ENCODE measurements at regions not wholly inside any gene's neighbourhood (a gene's known extent, or its start where the extent isn't known, plus 50 kb on each side); places are given as distances from the start of the nearest gene placed in this dataset.
"Not testable (repeated sequence)": the region's sequence is repeated elsewhere in the genome, so short reads cannot be mapped to it uniquely, and the experiment has no call there.

DNA sequence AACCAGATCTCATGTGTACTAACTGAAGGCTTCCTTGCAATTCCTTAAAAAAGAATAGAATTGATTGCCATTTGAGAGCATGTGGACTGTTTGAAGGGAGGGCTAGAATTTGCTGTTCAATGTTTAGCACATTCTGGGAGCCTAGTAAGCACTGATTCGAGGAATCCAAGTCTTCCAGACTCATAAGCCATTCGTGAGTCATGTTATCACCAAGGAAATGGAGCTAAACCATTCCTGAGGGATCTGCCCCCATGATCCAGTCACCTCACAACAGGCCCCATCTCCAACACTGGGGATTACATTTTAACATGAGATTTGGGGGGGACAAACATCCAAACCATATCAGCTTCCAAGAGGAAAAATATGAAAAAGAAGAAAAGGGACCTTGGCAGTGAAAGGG lies 276.4 kb downstream of the KCNRG start:
- intact Hi-C loops (cut with micrococcal nuclease), result no loop called here
- ATAC-seq, result no peak
- TF ChIP-seq, protein P1, sequence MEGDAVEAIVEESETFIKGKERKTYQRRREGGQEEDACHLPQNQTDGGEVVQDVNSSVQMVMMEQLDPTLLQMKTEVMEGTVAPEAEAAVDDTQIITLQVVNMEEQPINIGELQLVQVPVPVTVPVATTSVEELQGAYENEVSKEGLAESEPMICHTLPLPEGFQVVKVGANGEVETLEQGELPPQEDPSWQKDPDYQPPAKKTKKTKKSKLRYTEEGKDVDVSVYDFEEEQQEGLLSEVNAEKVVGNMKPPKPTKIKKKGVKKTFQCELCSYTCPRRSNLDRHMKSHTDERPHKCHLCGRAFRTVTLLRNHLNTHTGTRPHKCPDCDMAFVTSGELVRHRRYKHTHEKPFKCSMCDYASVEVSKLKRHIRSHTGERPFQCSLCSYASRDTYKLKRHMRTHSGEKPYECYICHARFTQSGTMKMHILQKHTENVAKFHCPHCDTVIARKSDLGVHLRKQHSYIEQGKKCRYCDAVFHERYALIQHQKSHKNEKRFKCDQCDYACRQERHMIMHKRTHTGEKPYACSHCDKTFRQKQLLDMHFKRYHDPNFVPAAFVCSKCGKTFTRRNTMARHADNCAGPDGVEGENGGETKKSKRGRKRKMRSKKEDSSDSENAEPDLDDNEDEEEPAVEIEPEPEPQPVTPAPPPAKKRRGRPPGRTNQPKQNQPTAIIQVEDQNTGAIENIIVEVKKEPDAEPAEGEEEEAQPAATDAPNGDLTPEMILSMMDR (IDR thresholded peaks at IDR 0.05), result no peak
- Mint-ChIP-seq H3K4me1 (ENCODE audit: low read depth) (peaks cover 3% of the 10 kb centered on the region), H3K27me3 (no peaks in the 10 kb centered on the region), H3K4me3 (no peak overlapping the region), H3K27ac (no peak overlapping the region), H3K9me3 (peaks cover 3% of the 10 kb centered on the region), H3K36me3 (ENCODE audit: low read depth) (no peaks in the 10 kb centered on the region)
- POLR2A ChIA-PET, result no interaction called here
- CTCF ChIA-PET, result interaction anchor here (0.7 kb wide), 1 partner anchor 64 kb away, joined by 3 read pairs; no protein-coding TSS in a partner anchor
- no peak for DNase-seq

GRCh38 chr13:50292081-50292480 lies 276.8 kb downstream of the KCNRG start:
- H3K9me3 Mint-ChIP-seq, result peaks cover 3% of the 10 kb centered on the region
- POLR2A ChIA-PET, result no interaction called here
- H3K4me1 Mint-ChIP-seq (ENCODE audit: low read depth), result peaks cover 3% of the 10 kb centered on the region
- no peak overlapping the region for H3K4me3 Mint-ChIP-seq
- CTCF ChIA-PET, result no interaction called here
- H3K36me3 Mint-ChIP-seq (ENCODE audit: low read depth), result no peaks in the 10 kb centered on the region
- H3K27me3 Mint-ChIP-seq, result no peaks in the 10 kb centered on the region
- ATAC-seq (no peak), DNase-seq (no peak)
- TF ChIP-seq, protein P1 (IDR thresholded peaks at IDR 0.05), result no peak
- intact Hi-C loops (cut with micrococcal nuclease), result no loop called here
- no peak overlapping the region for H3K27ac Mint-ChIP-seq

GRCh38 chr13:50294425-50294824 lies 279.2 kb downstream of the KCNRG start:
- H3K4me3 Mint-ChIP-seq; CTCF ChIA-PET; POLR2A ChIA-PET; H3K27ac Mint-ChIP-seq; H3K9me3 Mint-ChIP-seq; H3K4me1 Mint-ChIP-seq (ENCODE audit: low read depth); intact Hi-C loops (cut with micrococcal nuclease); H3K27me3 Mint-ChIP-seq; ATAC-seq; H3K36me3 Mint-ChIP-seq (ENCODE audit: low read depth); DNase-seq: not testable (repeated sequence)

DNA sequence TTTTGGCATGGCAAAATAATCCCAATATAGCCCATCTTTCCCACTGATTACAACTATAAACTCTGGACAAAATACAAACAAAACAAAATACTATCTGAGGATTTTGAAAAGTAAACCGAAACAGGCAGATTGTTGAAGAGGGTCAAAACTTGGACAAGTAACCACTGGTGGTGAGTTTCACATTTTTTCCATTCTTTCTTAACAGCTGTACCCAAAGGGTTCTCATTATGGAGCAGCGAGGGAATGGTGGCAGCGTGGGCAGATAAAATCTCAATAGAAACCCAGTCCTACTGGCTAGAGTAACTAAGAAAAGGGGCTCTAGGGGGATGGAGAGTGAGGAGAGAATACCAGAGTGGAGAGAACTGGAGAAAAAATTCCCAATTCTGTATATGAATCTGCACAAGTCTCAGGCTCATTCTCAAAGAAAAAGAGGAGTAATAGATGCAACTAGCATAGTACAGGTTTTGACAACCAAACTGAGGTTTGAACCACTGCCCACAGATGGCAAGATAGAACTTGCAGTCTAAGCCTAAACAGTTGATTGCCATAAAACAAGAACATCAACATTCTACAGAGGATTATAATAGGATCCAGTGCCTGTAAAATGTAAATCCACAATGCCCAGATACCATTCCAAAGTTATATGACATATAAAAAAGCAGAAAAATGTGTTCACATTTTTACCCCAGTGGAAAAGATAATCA lies 284.5 kb downstream of the KCNRG start:
- TF ChIP-seq, protein P1 (IDR thresholded peaks at IDR 0.05), result no peak
- Mint-ChIP-seq H3K4me1 (ENCODE audit: low read depth) (peaks cover 3% of the 10 kb centered on the region), H3K4me3 (no peak overlapping the region), H3K27me3 (peaks cover 10% of the 10 kb centered on the region), H3K27ac (no peak overlapping the region), H3K36me3 (ENCODE audit: low read depth) (no peaks in the 10 kb centered on the region), H3K9me3 (no peaks in the 10 kb centered on the region)
- ATAC-seq (no peak), DNase-seq (no peak)
- POLR2A ChIA-PET, result no interaction called here
- intact Hi-C loops (cut with micrococcal nuclease), result no loop called here
- CTCF ChIA-PET, result no interaction called here

DNA sequence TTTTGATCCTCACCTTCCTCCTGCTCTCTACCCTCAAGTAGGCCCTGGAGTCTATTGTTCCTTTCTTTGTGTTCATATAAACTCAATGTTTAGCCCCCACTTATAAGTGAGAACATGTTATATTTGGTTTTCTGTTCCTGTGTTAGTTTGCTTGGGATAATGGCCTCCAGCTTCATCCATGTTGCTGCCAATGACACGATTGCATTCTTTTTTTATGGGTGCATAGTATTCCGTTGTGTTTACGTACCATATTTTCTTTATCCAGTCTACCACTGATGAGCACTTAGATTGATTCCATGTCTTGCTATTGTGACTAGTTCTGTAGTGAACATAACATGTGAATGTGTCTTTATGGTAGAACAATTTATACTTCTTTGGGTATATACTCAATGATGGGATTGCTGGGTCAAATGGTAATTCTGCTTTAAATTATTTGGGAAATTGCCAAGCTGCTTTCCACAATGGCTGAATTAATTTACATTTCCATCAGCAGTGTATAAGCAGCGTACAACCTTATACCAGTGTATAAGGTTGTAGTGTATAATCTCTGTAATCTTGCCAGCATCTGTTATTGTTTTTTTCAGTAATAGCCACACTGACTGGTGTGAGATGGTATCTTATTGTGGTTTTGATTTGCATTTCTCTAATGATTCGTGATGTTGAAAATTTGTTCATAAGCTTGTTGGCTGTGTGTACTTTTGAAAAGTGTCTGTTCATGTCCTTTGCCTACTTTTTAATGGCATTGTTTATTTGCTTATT lies 288.9 kb downstream of the KCNRG start:
- ATAC-seq (no peak), DNase-seq (no peak)
- POLR2A ChIA-PET, result interaction anchor here (0.5 kb wide), 1 partner anchor 302 kb away, joined by 3 read pairs; no protein-coding TSS in a partner anchor
- Mint-ChIP-seq H3K27ac (no peak overlapping the region), H3K4me3 (no peak overlapping the region), H3K9me3 (no peaks in the 10 kb centered on the region), H3K4me1 (ENCODE audit: low read depth) (peaks cover 3% of the 10 kb centered on the region), H3K27me3 (peaks cover 7% of the 10 kb centered on the region), H3K36me3 (ENCODE audit: low read depth) (no peaks in the 10 kb centered on the region)
- CTCF ChIA-PET, result no interaction called here
- intact Hi-C loops (cut with micrococcal nuclease), result no loop called here
- TF ChIP-seq, protein P1 (IDR thresholded peaks at IDR 0.05), result no peak
